Liver (tissue), 8 donors: ENCODE measurements at regions not wholly inside any gene's neighbourhood (a gene's known extent, or its start where the extent isn't known, plus 50 kb on each side); places are given as distances from the start of the nearest gene placed in this dataset.
"Not testable (repeated sequence)": the region's sequence is repeated elsewhere in the genome, so short reads cannot be mapped to it uniquely, and the experiment has no call there.

ENCODE experiments used
- DNase-seq: peaks from one replicate; pipeline ENCODE4 v3.0.0-alpha.2; 2017; ENCODE audit warnings: low spot score
- H3K27ac ChIP-seq, 2 donors: one replicate each; pipeline ENCODE4 v1.7.0; 2013; ENCODE audit warnings: inconsistent platforms in 2 of 2, low read length in 2 of 2, control low read depth in 1 of 2, low read depth in 1 of 2, mild to moderate bottlenecking in 1 of 2
- H3K27me3 ChIP-seq, 4 donors: one replicate each; pipeline versions ENCODE4 v1.6.1 to v1.7.0; 2013; ENCODE audit warnings: low read length in 3 of 4, inconsistent platforms in 1 of 4, mild to moderate bottlenecking in 1 of 4, moderate library complexity in 1 of 4; ENCODE audit not compliant: control insufficient read depth in 4 of 4, insufficient read depth in 4 of 4
- H3K36me3 ChIP-seq, 4 donors: one replicate each; pipeline versions ENCODE4 v1.6.1 to v1.7.0; 2013; ENCODE audit warnings: low read length in 3 of 4, mild to moderate bottlenecking in 3 of 4, low read depth in 1 of 4, moderate library complexity in 1 of 4; ENCODE audit not compliant: control insufficient read depth in 4 of 4, insufficient read depth in 3 of 4
- H3K4me1 ChIP-seq, 4 donors: one replicate each; pipeline versions ENCODE4 v1.6.1 to v1.7.0; 2013; ENCODE audit warnings: low read length in 3 of 4, mild to moderate bottlenecking in 3 of 4, moderate library complexity in 1 of 4; ENCODE audit not compliant: control insufficient read depth in 4 of 4, insufficient read depth in 4 of 4
- H3K4me3 ChIP-seq, 3 donors: one replicate each; pipeline versions ENCODE4 v1.6.1 to v1.7.0; 2013; ENCODE audit warnings: low read length in 3 of 3, control low read depth in 1 of 3, low read depth in 1 of 3, mild to moderate bottlenecking in 1 of 3
- H3K9ac ChIP-seq, 2 donors: one replicate each; pipeline ENCODE4 v1.7.0; 2013; ENCODE audit warnings: low read length in 2 of 2, mild to moderate bottlenecking in 2 of 2, moderate library complexity in 2 of 2, control low read depth in 1 of 2, low read depth in 1 of 2
- H3K9me3 ChIP-seq, 4 donors: one replicate each; pipeline versions ENCODE4 v1.6.1 to v1.7.0; 2013; ENCODE audit warnings: low read length in 3 of 4; ENCODE audit not compliant: control insufficient read depth in 4 of 4
- CTCF ChIP-seq: fragments of 150-350 bp; IDR thresholded peaks from 2 replicates; pipeline ENCODE4 v1.5.1; 2017; ENCODE audit warnings: improper control_type of control experiment, low read depth, low read length; ENCODE audit not compliant: missing input control
- EGR1 ChIP-seq, 2 donors: IDR thresholded peaks; 2 replicates each; pipeline ENCODE4 v1.6.1; 2016 to 2018; ENCODE audit warnings: antibody characterized with exemption in 2 of 2, low read depth in 2 of 2
- FOXA1 ChIP-seq: IDR thresholded peaks from 2 replicates; pipeline ENCODE4 v1.6.1; 2016; ENCODE audit warnings: antibody characterized with exemption
- FOXA2 ChIP-seq: IDR thresholded peaks from 2 replicates; pipeline ENCODE4 v1.6.1; 2016; ENCODE audit warnings: antibody characterized with exemption
- JUND ChIP-seq, 2 donors: IDR thresholded peaks; 2 replicates each; pipeline ENCODE4 v1.6.1; 2016; ENCODE audit warnings: antibody characterized with exemption in 2 of 2
- RAD21 ChIP-seq, 2 donors: IDR thresholded peaks; 2 replicates each; pipeline ENCODE4 v1.6.1; 2016; ENCODE audit warnings: antibody characterized with exemption in 2 of 2, mild to moderate bottlenecking in 2 of 2
- TAF1 ChIP-seq: conservative IDR thresholded peaks from 2 replicates; pipeline ENCODE4 v1.6.1; 2016; ENCODE audit warnings: antibody characterized with exemption, mild to moderate bottlenecking
- ZBTB33 ChIP-seq: IDR thresholded peaks from 2 replicates; pipeline ENCODE4 v1.6.1; 2016; ENCODE audit warnings: antibody characterized with exemption
- WGBS: extraction: QIAGEN DNeasy Blood & Tissue Kit; methylation state at CpG from one replicate; pipeline ENCODE4 v1.1.7; 2013; 5-methylcytosine and 5-hydroxymethylcytosine counted together
- donor health status: healthy.
- donor health status: healthy.
- donor health status: healthy.
- donor health status: healthy.
- donor health status: healthy.

DNA sequence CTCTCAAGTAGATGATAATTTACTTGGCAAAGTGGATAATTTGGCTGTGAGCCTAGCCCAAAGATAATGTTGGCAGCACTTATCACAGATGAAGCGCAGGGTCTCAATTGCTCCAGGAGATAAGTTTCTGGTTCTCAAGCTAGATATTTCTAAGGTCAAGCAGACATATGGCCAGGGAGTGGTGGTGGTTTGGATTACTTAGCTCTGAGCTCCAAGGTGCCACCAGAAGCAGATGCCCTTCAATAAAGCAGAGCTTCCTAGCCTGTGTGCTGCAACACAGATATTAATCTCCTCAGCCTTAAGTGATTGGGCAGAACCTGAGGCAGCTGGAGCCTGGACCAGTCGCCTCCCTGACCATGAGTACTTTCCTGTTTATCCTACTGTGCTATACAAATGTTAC lies 79.2 kb upstream of the NALF2 start:
- Histone ChIP-seq H3K9me3 (no peaks in the 10 kb centered on the region), H3K4me1 (no peaks in the 10 kb centered on the region), H3K4me3 (no peak overlapping the region), H3K9ac (no peak overlapping the region), H3K27ac (no peak overlapping the region), H3K36me3 (no peaks in the 10 kb centered on the region), H3K27me3 (no peaks in the 10 kb centered on the region)
- no peak for DNase-seq
- TF ChIP-seq TAF1 (no peak), FOXA2 (no peak), CTCF (no peak), FOXA1 (no peak)
- 72% methylated on average over 2 of the region's 2 CpGs for WGBS

DNA sequence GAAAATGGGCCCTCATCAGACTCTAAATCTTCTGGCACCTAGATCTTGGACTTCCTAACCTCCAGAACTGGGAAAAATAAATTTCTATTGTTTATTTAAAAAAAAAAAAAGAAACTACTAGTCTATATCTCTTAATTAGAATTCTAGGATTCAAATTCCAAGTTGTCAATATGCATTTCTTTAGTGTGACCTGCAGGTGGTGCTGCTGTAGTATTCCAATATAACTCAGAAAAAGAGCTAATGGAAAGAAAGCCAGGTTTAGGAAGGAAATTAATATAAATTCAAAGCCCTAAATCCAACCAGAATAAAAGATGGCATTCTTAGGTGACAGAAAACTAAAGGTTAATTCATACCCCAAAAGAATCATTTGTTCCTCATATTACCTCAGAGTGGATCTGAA lies 80.0 kb upstream of the NALF2 start:
- no peak overlapping the region for H3K4me3 ChIP-seq
- H3K4me1 ChIP-seq, result no peaks in the 10 kb centered on the region
- no peak for TF ChIP-seq ZBTB33
- no peak for TF ChIP-seq EGR1 (IDR thresholded peaks at IDR 0.05; ENCODE audit: low read depth in 2 of 2)
- TF ChIP-seq CTCF, result peak; percentile 17
- TF ChIP-seq RAD21 (IDR thresholded peaks at IDR 0.05), result peak in 1 of 2 donors; percentile 52
- no peak for TF ChIP-seq JUND (IDR thresholded peaks at IDR 0.05)
- H3K27ac ChIP-seq, result no peak overlapping the region
- no peak for DNase-seq
- no peaks in the 10 kb centered on the region for H3K36me3 ChIP-seq
- H3K27me3 ChIP-seq, result no peaks in the 10 kb centered on the region
- H3K9me3 ChIP-seq, result no peaks in the 10 kb centered on the region
- H3K9ac ChIP-seq, result no peak overlapping the region

GRCh38 chrX:69422208-69422607 lies 81.9 kb upstream of the NALF2 start:
- H3K27ac ChIP-seq, H3K36me3 ChIP-seq, DNase-seq, H3K4me3 ChIP-seq, H3K27me3 ChIP-seq, H3K9ac ChIP-seq, H3K9me3 ChIP-seq, H3K4me1 ChIP-seq: not testable (repeated sequence)
- 94% methylated on average over 14 of the region's 19 CpGs for WGBS
